Keratinocyte (primary cell): ENCODE measurements at regions not wholly inside any gene's neighbourhood (a gene's known extent, or its start where the extent isn't known, plus 50 kb on each side); places are given as distances from the start of the nearest gene placed in this dataset.

Experiments used
- DNase-seq: peaks from one replicate; pipeline ENCODE4 v3.0.0-alpha.2; 2011; ENCODE audit warnings: low read depth, missing footprints, low spot score
- FAIRE-seq: peaks from 2 replicates; lab custom pipeline; 2011; peaks lifted over from hg19 to GRCh38; lab: Jason Lieb, UNC
- H2AFZ ChIP-seq: 2 replicates; pipeline ENCODE4 v1.6.0; 2012; ENCODE audit warnings: low read length, control low read depth, inconsistent platforms; ENCODE audit not compliant: control insufficient read depth
- H3K27ac ChIP-seq: 2 replicates; pipeline ENCODE4 v1.5.1; 2011; ENCODE audit warnings: low read length; ENCODE audit not compliant: control insufficient read depth, insufficient read depth
- H3K27me3 ChIP-seq: 3 replicates; pipeline ENCODE4 v1.6.0; 2011; ENCODE audit warnings: low read length; ENCODE audit not compliant: control insufficient read depth, insufficient read depth; ENCODE audit errors: extremely low read depth
- H3K36me3 ChIP-seq, 2 experiments: 2 replicates in 1 of 2; 3 replicates in 1 of 2; pipeline ENCODE4 v1.5.1; 2011; ENCODE audit warnings: low read length in 2 of 2, mild to moderate bottlenecking in 1 of 2; ENCODE audit not compliant: control insufficient read depth in 2 of 2, insufficient read depth in 2 of 2; ENCODE audit errors: extremely low read depth in 1 of 2
- H3K4me1 ChIP-seq: 3 replicates; pipeline ENCODE4 v1.5.1; 2011; ENCODE audit warnings: low read length; ENCODE audit not compliant: control insufficient read depth, insufficient read depth; ENCODE audit errors: extremely low read depth
- H3K4me2 ChIP-seq: 3 replicates; pipeline ENCODE4 v1.6.0; 2011; ENCODE audit warnings: low read depth, low read length; ENCODE audit not compliant: control insufficient read depth, insufficient read depth; ENCODE audit errors: extremely low read depth
- H3K4me3 ChIP-seq, 3 experiments: fragments of 200-600 bp in 1 of 3; sonication (generic) in 1 of 3; 2 replicates in 2 of 3; 3 replicates in 1 of 3; pipeline ENCODE4 v1.5.1; 2011 to 2016; ENCODE audit warnings: low read length in 3 of 3, mild to moderate bottlenecking in 3 of 3, control low read depth in 2 of 3, inconsistent platforms in 1 of 3, low read depth in 1 of 3, mixed read lengths in 1 of 3, mixed run types in 1 of 3, moderate library complexity in 1 of 3; ENCODE audit not compliant: control insufficient read depth in 2 of 3, insufficient read depth in 2 of 3; ENCODE audit errors: extremely low read depth in 1 of 3
- H3K79me2 ChIP-seq: 2 replicates; pipeline ENCODE4 v1.6.0; 2012; ENCODE audit warnings: low read length; ENCODE audit not compliant: control insufficient read depth, insufficient read depth
- H3K9ac ChIP-seq: 3 replicates; pipeline ENCODE4 v1.6.0; 2011; ENCODE audit warnings: low read length; ENCODE audit not compliant: control insufficient read depth, insufficient read depth; ENCODE audit errors: extremely low read depth
- H3K9me1 ChIP-seq: 3 replicates; pipeline ENCODE4 v1.6.0; 2011; ENCODE audit warnings: low read length; ENCODE audit not compliant: control insufficient read depth, insufficient read depth; ENCODE audit errors: extremely low read depth
- H3K9me3 ChIP-seq: 2 replicates; pipeline ENCODE4 v1.5.1; 2012; ENCODE audit warnings: low read depth, low read length; ENCODE audit not compliant: control insufficient read depth
- H4K20me1 ChIP-seq: 3 replicates; pipeline ENCODE4 v1.6.0; 2011; ENCODE audit warnings: low read length; ENCODE audit not compliant: control insufficient read depth, insufficient read depth; ENCODE audit errors: extremely low read depth
- CTCF ChIP-seq, 3 experiments: IDR thresholded peaks in 1 of 3; conservative IDR thresholded peaks in 1 of 3; optimal IDR thresholded peaks in 1 of 3; 2 replicates in 2 of 3; 3 replicates in 1 of 3; pipeline versions ENCODE3 to v1.5.1; 2011; ENCODE audit warnings: low read length in 3 of 3, mild to moderate bottlenecking in 3 of 3, moderate library complexity in 2 of 3, control low read depth in 1 of 3, inconsistent platforms in 1 of 3; ENCODE audit not compliant: insufficient read depth in 2 of 3; ENCODE audit errors: extremely low read depth in 1 of 3
- EZH2 ChIP-seq: IDR thresholded peaks from one replicate; pipeline ENCODE4 v1.6.1; 2012; ENCODE audit warnings: inconsistent platforms, mild to moderate bottlenecking, low read length, moderate library complexity
- dilution Hi-C: fragments of 300-500 bp; cut with MboI; formaldehyde crosslinking; loops from one replicate; pipeline ENCODE4 v1.7.0; 2020; ENCODE audit warnings: low sequenced_read_pairs; ENCODE audit not compliant: extremely low pct_ligation_motif_present

DNA sequence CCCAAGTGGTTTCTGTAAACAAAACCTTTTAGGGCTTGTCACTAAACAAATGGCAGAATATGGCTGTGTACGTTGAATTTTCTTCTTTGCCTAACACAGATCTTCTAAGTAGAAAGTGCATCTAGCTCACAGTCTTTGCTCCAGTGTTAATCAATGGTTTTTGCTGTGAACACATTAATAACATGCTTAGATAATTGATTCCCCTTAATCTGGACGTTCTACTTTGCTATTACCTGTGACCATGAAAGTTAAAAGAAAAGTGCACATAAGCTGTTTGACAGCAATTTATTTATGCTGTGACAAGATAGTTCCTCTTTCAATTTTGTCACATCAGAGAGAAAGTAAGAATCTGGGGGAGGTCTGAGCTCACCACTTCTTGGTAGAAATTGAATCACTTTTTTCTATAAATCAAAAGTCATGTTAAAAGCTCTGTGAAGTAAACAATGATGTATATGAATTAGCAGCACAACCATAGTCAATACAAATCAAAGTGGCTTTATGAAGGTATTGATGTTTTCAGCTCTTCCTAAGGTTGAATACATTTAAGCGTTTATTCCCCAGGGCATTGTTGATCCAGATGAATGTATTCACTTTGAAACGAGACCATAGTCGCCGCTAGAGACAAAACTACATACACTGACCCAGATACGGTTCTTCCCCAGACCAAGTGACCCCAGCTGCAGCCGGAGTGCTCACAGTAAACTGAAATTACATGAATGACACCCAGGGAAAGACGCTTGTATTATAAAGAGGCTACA is 174.6 kb upstream of the ZNF608 start:
- no peaks in the 10 kb centered on the region for H3K27me3 ChIP-seq
- H4K20me1 ChIP-seq = no peaks in the 10 kb centered on the region
- DNase-seq = no peak
- no peak overlapping the region for H3K9ac ChIP-seq
- no peaks in the 10 kb centered on the region for H3K9me1 ChIP-seq
- no peaks in the 10 kb centered on the region for H3K9me3 ChIP-seq
- H2AFZ ChIP-seq = no peak overlapping the region
- no peaks in the 10 kb centered on the region for H3K79me2 ChIP-seq
- H3K27ac ChIP-seq = no peak overlapping the region
- no peak overlapping the region for H3K4me3 ChIP-seq
- TF ChIP-seq EZH2 (no peak), CTCF (optimal IDR thresholded peaks at IDR 0.05 in 1 of 3, IDR thresholded peaks at IDR 0.05 in 1 of 3, conservative IDR thresholded peaks at IDR 0.05 in 1 of 3; ENCODE audit: extremely low read depth in 1 of 3, insufficient read depth in 2 of 3, low read length in 3 of 3) (no peak)
- no peaks in the 10 kb centered on the region for H3K36me3 ChIP-seq
- no peak overlapping the region for H3K4me2 ChIP-seq
- peaks cover 2% of the 10 kb centered on the region for H3K4me1 ChIP-seq
- no peak for FAIRE-seq
- dilution Hi-C loops = no loop called here

- H3K4me2 ChIP-seq = no peak overlapping the region
- dilution Hi-C loops = no loop called here
- H3K4me3 ChIP-seq = no peak overlapping the region
- no peaks in the 10 kb centered on the region for H3K9me3 ChIP-seq
- FAIRE-seq = no peak
- H3K27me3 ChIP-seq = no peaks in the 10 kb centered on the region
- DNase-seq = no peak
- H4K20me1 ChIP-seq = no peaks in the 10 kb centered on the region
- peaks cover 2% of the 10 kb centered on the region for H3K4me1 ChIP-seq
- H3K9me1 ChIP-seq = no peaks in the 10 kb centered on the region
- H3K9ac ChIP-seq = no peak overlapping the region
- H2AFZ ChIP-seq = no peak overlapping the region
- no peaks in the 10 kb centered on the region for H3K36me3 ChIP-seq
- no peak for TF ChIP-seq CTCF (optimal IDR thresholded peaks at IDR 0.05 in 1 of 3, IDR thresholded peaks at IDR 0.05 in 1 of 3, conservative IDR thresholded peaks at IDR 0.05 in 1 of 3; ENCODE audit: extremely low read depth in 1 of 3, insufficient read depth in 2 of 3, low read length in 3 of 3)
- TF ChIP-seq EZH2 = no peak
- no peak overlapping the region for H3K27ac ChIP-seq
- H3K79me2 ChIP-seq = no peaks in the 10 kb centered on the region
These were observed 175.3 kb upstream of the ZNF608 start for GRCh38 chr5:124921694-124922093.
